SK-N-SH (cell line): ENCODE measurements at regions not wholly inside any gene's neighbourhood (a gene's known extent, or its start where the extent isn't known, plus 50 kb on each side); places are given as distances from the start of the nearest gene placed in this dataset.

ENCODE experiments used
- CTCF ChIA-PET: fragments of 300-600, 350-600 bp; formaldehyde crosslinking; extraction: SDS; loops from one replicate; lab custom pipeline; 2021; lab: Yijun Ruan, JAX
- POLR2A ChIA-PET: fragments of 350-600 bp; sonication (Branson Sonifier 250); formaldehyde crosslinking; extraction: SDS; loops from one replicate; lab custom pipeline; 2020; ENCODE audit warnings: antibody characterized with exemption, inconsistent platforms; lab: Yijun Ruan, JAX
- DNase-seq: peaks from one replicate; pipeline ENCODE4 v3.0.0; 2012
- H2AFZ ChIP-seq: fragments of 200-600 bp; sonication (generic); 2 replicates; pipeline ENCODE4 v1.8.1; 2016; ENCODE audit warnings: antibody characterized with exemption, mild to moderate bottlenecking, low read depth
- H3F3A ChIP-seq: fragments of 200-600 bp; sonication (generic); replicated peaks from 2 replicates; pipeline ENCODE3; 2016; ENCODE audit warnings: antibody characterized with exemption, mild to moderate bottlenecking; ENCODE audit not compliant: insufficient read depth
- H3K27ac ChIP-seq, 2 experiments: fragments of 200-500 bp in 1 of 2; fragments of 200-600 bp in 1 of 2; sonication (Bioruptor generic) in 1 of 2; sonication (generic), shearing (Covaris generic) in 1 of 2; 2 replicates each; pipeline versions ENCODE4 v1.5.1 to v1.6.1; 2014 to 2016; ENCODE audit warnings: low read depth in 2 of 2, inconsistent platforms in 1 of 2, low read length in 1 of 2, mild to moderate bottlenecking in 1 of 2, mixed read lengths in 1 of 2
- H3K27me3 ChIP-seq: fragments of 200-600 bp; sonication (generic), shearing (Covaris generic); 2 replicates; pipeline ENCODE4 v1.6.1; 2016; ENCODE audit warnings: mixed run types; ENCODE audit not compliant: insufficient read depth
- H3K36me3 ChIP-seq, 2 experiments: fragments of 200-500 bp in 1 of 2; fragments of 200-600 bp in 1 of 2; sonication (Bioruptor generic) in 1 of 2; sonication (generic) in 1 of 2; replicated peaks in 1 of 2; 2 replicates each; pipeline versions ENCODE3 to v1.5.1; 2014 to 2016; ENCODE audit warnings: low read length in 1 of 2, mild to moderate bottlenecking in 1 of 2; ENCODE audit not compliant: insufficient read depth in 2 of 2, control insufficient read depth in 1 of 2
- H3K4me1 ChIP-seq, 2 experiments: fragments of 200-500 bp in 1 of 2; fragments of 200-600 bp in 1 of 2; sonication (Bioruptor generic) in 1 of 2; sonication (generic), shearing (Covaris generic) in 1 of 2; 2 replicates each; pipeline versions ENCODE4 v1.5.1 to v1.6.1; 2014 to 2016; ENCODE audit warnings: low read depth in 1 of 2, low read length in 1 of 2, mixed run types in 1 of 2; ENCODE audit not compliant: insufficient read depth in 2 of 2, control insufficient read depth in 1 of 2
- H3K4me2 ChIP-seq: fragments of 200-600 bp; sonication (generic), shearing (Covaris generic); 2 replicates; pipeline ENCODE4 v1.6.1; 2017; ENCODE audit warnings: mixed run types
- H3K4me3 ChIP-seq, 2 experiments: fragments of 200-500 bp in 1 of 2; fragments of 200-600 bp in 1 of 2; sonication (Bioruptor generic) in 1 of 2; sonication (generic), shearing (Covaris generic) in 1 of 2; 2 replicates each; pipeline versions ENCODE4 v1.5.1 to v1.8.1; 2014 to 2016; ENCODE audit warnings: low read depth in 2 of 2, inconsistent platforms in 1 of 2, low read length in 1 of 2, mild to moderate bottlenecking in 1 of 2, mixed read lengths in 1 of 2, moderate library complexity in 1 of 2
- H3K79me2 ChIP-seq: fragments of 200-600 bp; sonication (generic); 2 replicates; pipeline ENCODE4 v1.8.1; 2017; ENCODE audit warnings: mild to moderate bottlenecking; ENCODE audit not compliant: insufficient read depth
- H3K9ac ChIP-seq: fragments of 200-600 bp; sonication (generic); 2 replicates; pipeline ENCODE4 v1.6.1; 2017; ENCODE audit warnings: mixed run types
- H3K9me2 ChIP-seq: fragments of 200-600 bp; sonication (generic); 2 replicates; pipeline ENCODE4 v1.6.1; 2017; ENCODE audit warnings: mixed run types
- H3K9me3 ChIP-seq: fragments of 200-600 bp; sonication (generic); 2 replicates; pipeline ENCODE4 v1.6.1; 2017; ENCODE audit warnings: mixed run types, mild to moderate bottlenecking, moderate library complexity
- H4K20me1 ChIP-seq: fragments of 200-600 bp; sonication (generic); 2 replicates; pipeline ENCODE4 v1.6.1; 2017; ENCODE audit warnings: mild to moderate bottlenecking, mixed run types; ENCODE audit not compliant: insufficient read depth
- CHD2 ChIP-seq: fragments of 150-350 bp; IDR thresholded peaks from 2 replicates; pipeline ENCODE4 v1.6.1; 2018; ENCODE audit warnings: low read length; ENCODE audit not compliant: partially characterized antibody
- EP300 ChIP-seq, 2 experiments: IDR thresholded peaks; 2 replicates each; pipeline versions ENCODE4 v1.4.0 to v1.6.1; 2012; ENCODE audit warnings: borderline replicate concordance in 1 of 2, low read depth in 1 of 2, low read length in 1 of 2
- FOSL2 ChIP-seq: IDR thresholded peaks from 2 replicates; pipeline ENCODE4 v1.4.0; 2012; ENCODE audit warnings: low read depth, mild to moderate bottlenecking, moderate library complexity, borderline replicate concordance
- FOXJ3 ChIP-seq: sonication (generic); formaldehyde crosslinking; IDR thresholded peaks from 2 replicates; pipeline ENCODE4 v1.5.1; 2020; ENCODE audit warnings: mild to moderate bottlenecking, missing genetic modification reagents
- GABPA ChIP-seq: IDR thresholded peaks from 2 replicates; pipeline ENCODE4 v1.4.0; 2012; ENCODE audit warnings: low read depth, mild to moderate bottlenecking
- GATA2 ChIP-seq: sonication (generic); formaldehyde crosslinking; IDR thresholded peaks from 2 replicates; pipeline ENCODE4 v1.5.0; 2020; ENCODE audit warnings: mild to moderate bottlenecking, missing genetic modification reagents
- IRF3 ChIP-seq: fragments of 150-350 bp; IDR thresholded peaks from 2 replicates; pipeline ENCODE4 v1.6.1; 2016; ENCODE audit warnings: mild to moderate bottlenecking, low read depth, low read length
- MXI1 ChIP-seq: IDR thresholded peaks from 2 replicates; pipeline ENCODE4 v1.6.1; 2012; ENCODE audit warnings: mild to moderate bottlenecking, low read depth, low read length, improper control_type of control experiment
- PBX3 ChIP-seq: IDR thresholded peaks from 2 replicates; pipeline ENCODE4; 2012
- POLR2AphosphoS5 ChIP-seq: IDR thresholded peaks from 2 replicates; pipeline ENCODE4 v1.6.1; 2012; ENCODE audit warnings: low read depth, low read length
- REST ChIP-seq: IDR thresholded peaks from 2 replicates; pipeline ENCODE4 v1.6.1; 2012; ENCODE audit warnings: mild to moderate bottlenecking, low read depth, low read length, moderate library complexity
- SMC3 ChIP-seq: IDR thresholded peaks from 2 replicates; pipeline ENCODE4 v1.6.1; 2012; ENCODE audit warnings: low read depth, low read length, improper control_type of control experiment
- TAF1 ChIP-seq: IDR thresholded peaks from 2 replicates; pipeline ENCODE4 v1.6.1; 2012; ENCODE audit warnings: low read depth, mild to moderate bottlenecking, low read length, moderate library complexity, borderline replicate concordance
- TCF12 ChIP-seq: IDR thresholded peaks from 2 replicates; pipeline ENCODE4 v1.4.0; 2012
- TEAD4 ChIP-seq: IDR thresholded peaks from 2 replicates; pipeline ENCODE4 v1.4.0; 2012; ENCODE audit warnings: mild to moderate bottlenecking, borderline replicate concordance; ENCODE audit not compliant: insufficient read depth
- YY1 ChIP-seq: IDR thresholded peaks from 2 replicates; pipeline ENCODE4 v1.4.0; 2012; ENCODE audit warnings: low read depth, mild to moderate bottlenecking
- ZBTB33 ChIP-seq: IDR thresholded peaks from 2 replicates; pipeline ENCODE4 v1.4.0; 2012; ENCODE audit warnings: low read depth, borderline replicate concordance
- WGBS: methylation state at CpG from one replicate; pipeline ENCODE4 v1.1.6; 2017; ENCODE audit warnings: low lambda C conversion rate; 5-methylcytosine and 5-hydroxymethylcytosine counted together

- POLR2A ChIA-PET = no interaction called here
- H3K9ac ChIP-seq = no peak overlapping the region
- H3K4me3 ChIP-seq = no peak overlapping the region
- CTCF ChIA-PET = no interaction called here
- H3K4me2 ChIP-seq = no peak overlapping the region
- no peaks in the 10 kb centered on the region for H3K4me1 ChIP-seq
- 9% methylated on average over 3 of the region's 10 CpGs for WGBS
- H4K20me1 ChIP-seq = no peaks in the 10 kb centered on the region
- no peaks in the 10 kb centered on the region for H3K36me3 ChIP-seq
- no peak for DNase-seq
- no peaks in the 10 kb centered on the region for H3K79me2 ChIP-seq
- no peak overlapping the region for H3K27ac ChIP-seq
- no peaks in the 10 kb centered on the region for H3K9me3 ChIP-seq
- H3F3A ChIP-seq = no peaks in the 10 kb centered on the region
- H3K27me3 ChIP-seq = peaks cover 81% of the 10 kb centered on the region
- no peak for TF ChIP-seq YY1
- no peak for TF ChIP-seq FOSL2
- no peak for TF ChIP-seq TCF12
- no peak for TF ChIP-seq ZBTB33
- TF ChIP-seq EP300 (IDR thresholded peaks at IDR 0.05; ENCODE audit: borderline replicate concordance in 1 of 2, low read depth in 1 of 2, low read length in 1 of 2) = no peak
- TF ChIP-seq FOXJ3 (CRISPR knock-in tag) = no peak
- TF ChIP-seq TEAD4 = no peak
- no peak for TF ChIP-seq GABPA
- TF ChIP-seq POLR2AphosphoS5 = no peak
- TF ChIP-seq GATA2 (CRISPR knock-in tag) = no peak
- no peak for TF ChIP-seq REST
- TF ChIP-seq TAF1 = no peak
- no peak for TF ChIP-seq MXI1
- no peak for TF ChIP-seq SMC3
- TF ChIP-seq CHD2 = no peak
- no peak for TF ChIP-seq IRF3
- TF ChIP-seq PBX3 = no peak
- H3K9me2 ChIP-seq = no peaks in the 10 kb centered on the region
- H2AFZ ChIP-seq = no peak overlapping the region
Observed at GRCh38 chr7:156121434-156121833, 309.2 kb upstream of the SHH start.
